CD14-positive monocyte (primary cell): ENCODE measurements at regions not wholly inside any gene's neighbourhood (a gene's known extent, or its start where the extent isn't known, plus 50 kb on each side); places are given as distances from the start of the nearest gene placed in this dataset.

Source experiments
- DNase-seq, 3 donors: peaks; one replicate each; pipeline ENCODE4 v3.0.0-alpha.2; 2011 to 2022
- H2AFZ ChIP-seq: 2 replicates; pipeline ENCODE4 v1.6.0; 2012; ENCODE audit warnings: mild to moderate bottlenecking, low read depth, low read length, inconsistent platforms; ENCODE audit not compliant: insufficient read depth, poor library complexity, severe bottlenecking
- H3K27ac ChIP-seq, 2 donors: 1 replicate in 1 of 2; 2 replicates in 1 of 2; pipeline ENCODE4 v1.5.1; 2012 to 2013; ENCODE audit warnings: low read length in 2 of 2, control low read depth in 1 of 2, inconsistent platforms in 1 of 2, low read depth in 1 of 2, mild to moderate bottlenecking in 1 of 2
- H3K27me3 ChIP-seq, 2 donors: one replicate each; pipeline versions ENCODE4 v1.6.0 to v1.6.1; 2011 to 2013; ENCODE audit warnings: low read length in 2 of 2; ENCODE audit not compliant: control insufficient read depth in 2 of 2, insufficient read depth in 2 of 2
- H3K36me3 ChIP-seq, 2 donors: replicated peaks in 1 of 2; 1 replicate in 1 of 2; 2 replicates in 1 of 2; pipeline versions ENCODE4 v1.5.1 to v1.6.1; 2012 to 2013; ENCODE audit warnings: low read length in 2 of 2, control low read depth in 1 of 2, inconsistent platforms in 1 of 2, mild to moderate bottlenecking in 1 of 2; ENCODE audit not compliant: insufficient read depth in 2 of 2, control insufficient read depth in 1 of 2
- H3K4me1 ChIP-seq, 2 donors: 1 replicate in 1 of 2; 2 replicates in 1 of 2; pipeline versions ENCODE4 v1.5.1 to v1.6.1; 2012 to 2013; ENCODE audit warnings: low read length in 2 of 2, control low read depth in 1 of 2, inconsistent platforms in 1 of 2, mild to moderate bottlenecking in 1 of 2, moderate library complexity in 1 of 2; ENCODE audit not compliant: insufficient read depth in 2 of 2, control insufficient read depth in 1 of 2
- H3K4me2 ChIP-seq: replicated peaks from 2 replicates; pipeline ENCODE3; 2012; ENCODE audit warnings: low read length, moderate library complexity, mild to moderate bottlenecking; ENCODE audit not compliant: poor library complexity, severe bottlenecking; ENCODE audit errors: extremely low read depth
- H3K4me3 ChIP-seq, 3 experiments: fragments of 200-600 bp in 1 of 3; sonication (generic) in 1 of 3; replicated peaks in 1 of 3; 1 replicate in 2 of 3; 2 replicates in 1 of 3; pipeline ENCODE4 v1.5.1; 2011 to 2013; ENCODE audit warnings: low read length in 3 of 3, mild to moderate bottlenecking in 3 of 3, control low read depth in 2 of 3, low read depth in 2 of 3, inconsistent platforms in 1 of 3, moderate library complexity in 1 of 3
- H3K79me2 ChIP-seq: 2 replicates; pipeline ENCODE4 v1.6.0; 2012; ENCODE audit warnings: mild to moderate bottlenecking, control low read depth, inconsistent platforms, low read length, moderate library complexity; ENCODE audit not compliant: insufficient read depth
- H3K9ac ChIP-seq: 2 replicates; pipeline ENCODE4 v1.6.0; 2017; ENCODE audit warnings: low read length, mild to moderate bottlenecking; ENCODE audit not compliant: insufficient read depth, poor library complexity, severe bottlenecking
- H3K9me3 ChIP-seq, 2 donors: replicated peaks in 1 of 2; 1 replicate in 1 of 2; 2 replicates in 1 of 2; pipeline versions ENCODE4 v1.5.1 to v1.6.1; 2012 to 2013; ENCODE audit warnings: low read length in 2 of 2, control low read depth in 1 of 2; ENCODE audit not compliant: control insufficient read depth in 1 of 2, insufficient read depth in 1 of 2
- H4K20me1 ChIP-seq: 2 replicates; pipeline ENCODE4 v1.6.0; 2012; ENCODE audit warnings: mild to moderate bottlenecking, low read length, control low read depth, moderate library complexity; ENCODE audit not compliant: insufficient read depth
- H3K27ac Mint-ChIP-seq, 7 donors: one replicate each; pipeline ENCODE4 v1.8.0; 2020; ENCODE audit warnings: mild to moderate bottlenecking in 7 of 7, mixed read lengths in 7 of 7, moderate library complexity in 6 of 7, inconsistent platforms in 2 of 7
- H3K27me3 Mint-ChIP-seq, 3 donors: one replicate each; pipeline ENCODE4 v1.8.0; 2021 to 2022; ENCODE audit warnings: low read depth in 3 of 3, mild to moderate bottlenecking in 3 of 3, mixed read lengths in 3 of 3, moderate library complexity in 3 of 3, inconsistent platforms in 1 of 3
- H3K36me3 Mint-ChIP-seq, 2 donors: one replicate each; pipeline ENCODE4 v1.8.0; 2020; ENCODE audit warnings: mixed read lengths in 2 of 2, inconsistent platforms in 1 of 2, mild to moderate bottlenecking in 1 of 2
- H3K4me1 Mint-ChIP-seq: one replicate; pipeline ENCODE4 v1.8.0; 2020; ENCODE audit warnings: mild to moderate bottlenecking, mixed read lengths
- H3K4me3 Mint-ChIP-seq, 2 donors: one replicate each; pipeline ENCODE4 v1.8.0; 2020; ENCODE audit warnings: mild to moderate bottlenecking in 2 of 2, mixed read lengths in 2 of 2, moderate library complexity in 1 of 2
- H3K9me3 Mint-ChIP-seq, 7 donors: one replicate each; pipeline ENCODE4 v1.8.0; 2020 to 2022; ENCODE audit warnings: mixed read lengths in 7 of 7, mild to moderate bottlenecking in 6 of 7, moderate library complexity in 6 of 7, inconsistent platforms in 2 of 7
- CTCF ChIP-seq: fragments of 200-600 bp; IDR thresholded peaks from one replicate; pipeline ENCODE4 v1.8.0; 2022; ENCODE audit warnings: antibody characterized with exemption, mild to moderate bottlenecking
- WGBS: methylation state at CpG from one replicate; pipeline ENCODE4 v1.1.5; 2013; ENCODE audit warnings: missing lambda C conversion rate; ENCODE audit not compliant: insufficient coverage; 5-methylcytosine and 5-hydroxymethylcytosine counted together
- intact Hi-C, 2 donors: fragments of 100-400 bp; cut with micrococcal nuclease; formaldehyde crosslinking; loops; one replicate each; pipeline versions ENCODE4 v1.15.0 to v1.15.1; 2023

- intact Hi-C loops = no loop called here
- no peak for TF ChIP-seq CTCF
- Mint-ChIP-seq H3K4me3 (no peak overlapping the region), H3K27ac (no peak overlapping the region), H3K36me3 (no peaks in the 10 kb centered on the region), H3K4me1 (no peaks in the 10 kb centered on the region), H3K27me3 (no peaks in the 10 kb centered on the region), H3K9me3 (peaks cover 0 to 9% (median 0%) of the 10 kb centered on the region in 7 donors)
- DNase-seq = no peak
- Histone ChIP-seq H3K4me1 (no peaks in the 10 kb centered on the region), H3K27ac (no peak overlapping the region), H3K79me2 (no peaks in the 10 kb centered on the region), H3K4me3 (no peak overlapping the region), H3K9ac (no peak overlapping the region), H3K27me3 (no peaks in the 10 kb centered on the region), H4K20me1 (no peaks in the 10 kb centered on the region), H3K9me3 (no peaks in the 10 kb centered on the region), H3K4me2 (no peak overlapping the region), H2AFZ (no peak overlapping the region), H3K36me3 (no peaks in the 10 kb centered on the region)
- 100% methylated on average over 1 of the region's 5 CpGs for WGBS
These were observed 202.9 kb downstream of the USP25 start for GRCh38 chr21:15932726-15933125.

GRCh38 chr21:15935530-15935929 lies 205.7 kb downstream of the USP25 start:
- no peak for TF ChIP-seq CTCF

More at GRCh38 chr21:15935530-15935929, 205.7 kb downstream of the USP25 start:
- no peaks in the 10 kb centered on the region for H3K27me3 Mint-ChIP-seq
- H3K4me3 ChIP-seq = no peak overlapping the region
- peaks cover 0 to 9% (median 0%) of the 10 kb centered on the region in 7 donors for H3K9me3 Mint-ChIP-seq
- H4K20me1 ChIP-seq = no peaks in the 10 kb centered on the region
- intact Hi-C loops = no loop called here
- no peak overlapping the region for H2AFZ ChIP-seq
- no peak overlapping the region for H3K27ac ChIP-seq
- no peak overlapping the region for H3K4me3 Mint-ChIP-seq
- no peak overlapping the region for H3K4me2 ChIP-seq
- no peaks in the 10 kb centered on the region for H3K79me2 ChIP-seq
- H3K9ac ChIP-seq = no peak overlapping the region
- H3K4me1 Mint-ChIP-seq = no peaks in the 10 kb centered on the region
- H3K27me3 ChIP-seq = no peaks in the 10 kb centered on the region
- 100% methylated on average over 1 of the region's 1 CpG for WGBS
- H3K9me3 ChIP-seq = no peaks in the 10 kb centered on the region
- no peaks in the 10 kb centered on the region for H3K36me3 Mint-ChIP-seq
- no peaks in the 10 kb centered on the region for H3K36me3 ChIP-seq
- no peak overlapping the region for H3K27ac Mint-ChIP-seq
- no peaks in the 10 kb centered on the region for H3K4me1 ChIP-seq
- DNase-seq = no peak
